IPS-20b (cell line): ENCODE measurements at regions not wholly inside any gene's neighbourhood (a gene's known extent, or its start where the extent isn't known, plus 50 kb on each side); places are given as distances from the start of the nearest gene placed in this dataset.

Experiments used
- H3K27ac ChIP-seq: one replicate; pipeline ENCODE4 v1.5.1; 2013; ENCODE audit warnings: low read length
- H3K27me3 ChIP-seq: 2 replicates; pipeline ENCODE4 v1.6.1; 2013; ENCODE audit warnings: mild to moderate bottlenecking, low read length, inconsistent platforms; ENCODE audit not compliant: insufficient read depth
- H3K36me3 ChIP-seq: 2 replicates; pipeline ENCODE4 v1.6.1; 2013; ENCODE audit warnings: low read depth, mild to moderate bottlenecking, inconsistent platforms, low read length, moderate library complexity; ENCODE audit not compliant: insufficient read depth
- H3K4me1 ChIP-seq: 2 replicates; pipeline ENCODE4 v1.6.1; 2013; ENCODE audit warnings: mild to moderate bottlenecking, control low read depth, inconsistent platforms, low read length, moderate library complexity; ENCODE audit not compliant: insufficient read depth
- H3K4me3 ChIP-seq: 2 replicates; pipeline ENCODE4 v1.5.1; 2013; ENCODE audit warnings: mild to moderate bottlenecking, low read length, inconsistent platforms
- H3K9ac ChIP-seq: 2 replicates; pipeline ENCODE4 v1.6.1; 2013; ENCODE audit warnings: low read depth, mild to moderate bottlenecking, inconsistent platforms, low read length, moderate library complexity
- H3K9me3 ChIP-seq: 2 replicates; pipeline ENCODE4 v1.6.1; 2013; ENCODE audit warnings: mild to moderate bottlenecking, low read depth, low read length, inconsistent platforms; ENCODE audit not compliant: insufficient read depth

- H3K9ac ChIP-seq = no peak overlapping the region
- no peaks in the 10 kb centered on the region for H3K27me3 ChIP-seq
- no peaks in the 10 kb centered on the region for H3K36me3 ChIP-seq
- no peak overlapping the region for H3K4me3 ChIP-seq
- peaks cover 15% of the 10 kb centered on the region; the same call in 1 of the 2 replicates for H3K4me1 ChIP-seq
- no peaks in the 10 kb centered on the region for H3K9me3 ChIP-seq
- H3K27ac ChIP-seq = no peak overlapping the region
Measured at GRCh38 chr2:42962508-42962953, 170.1 kb upstream of the HAAO start.

- H3K4me1 ChIP-seq = peaks cover 18% of the 10 kb centered on the region; the same call in 1 of the 2 replicates
- H3K27ac ChIP-seq = no peak overlapping the region
- H3K9me3 ChIP-seq = no peaks in the 10 kb centered on the region
- H3K9ac ChIP-seq = no peak overlapping the region
- no peaks in the 10 kb centered on the region for H3K27me3 ChIP-seq
- no peaks in the 10 kb centered on the region for H3K36me3 ChIP-seq
- H3K4me3 ChIP-seq = no peak overlapping the region
Measured at GRCh38 chr2:42961961-42962360, 169.6 kb upstream of the HAAO start.

GRCh38 chr2:42961385-42961811, 169.0 kb upstream of the HAAO start:
- Histone ChIP-seq H3K4me1 (peaks cover 18% of the 10 kb centered on the region; the same call in 1 of the 2 replicates), H3K27me3 (no peaks in the 10 kb centered on the region), H3K9me3 (no peaks in the 10 kb centered on the region), H3K9ac (no peak overlapping the region), H3K36me3 (no peaks in the 10 kb centered on the region), H3K4me3 (no peak overlapping the region), H3K27ac (no peak overlapping the region)

- Histone ChIP-seq H3K36me3 (no peaks in the 10 kb centered on the region), H3K4me3 (no peak overlapping the region), H3K9me3 (no peaks in the 10 kb centered on the region), H3K27ac (no peak overlapping the region), H3K27me3 (no peaks in the 10 kb centered on the region), H3K9ac (no peak overlapping the region), H3K4me1 (peaks cover 18% of the 10 kb centered on the region; the same call in 1 of the 2 replicates)
Measured at GRCh38 chr2:42960842-42961180, 168.4 kb upstream of the HAAO start.

GRCh38 chr2:42960002-42960841, 167.8 kb upstream of the HAAO start:
- no peaks in the 10 kb centered on the region for H3K9me3 ChIP-seq
- H3K27ac ChIP-seq = no peak overlapping the region
- no peaks in the 10 kb centered on the region for H3K27me3 ChIP-seq
- no peak overlapping the region for H3K9ac ChIP-seq
- no peak overlapping the region for H3K4me3 ChIP-seq
- peaks cover 18% of the 10 kb centered on the region; the same call in 1 of the 2 replicates for H3K4me1 ChIP-seq
- no peaks in the 10 kb centered on the region for H3K36me3 ChIP-seq

GRCh38 chr2:42959234-42960001, 167.0 kb upstream of the HAAO start:
- no peaks in the 10 kb centered on the region for H3K27me3 ChIP-seq
- no peaks in the 10 kb centered on the region for H3K9me3 ChIP-seq
- no peaks in the 10 kb centered on the region for H3K36me3 ChIP-seq
- peaks cover 18% of the 10 kb centered on the region; the same call in 1 of the 2 replicates for H3K4me1 ChIP-seq
- H3K27ac ChIP-seq = no peak overlapping the region
- no peak overlapping the region for H3K9ac ChIP-seq
- H3K4me3 ChIP-seq = no peak overlapping the region

GRCh38 chr2:42958741-42959233, 166.4 kb upstream of the HAAO start:
- Histone ChIP-seq H3K4me3 (no peak overlapping the region), H3K36me3 (no peaks in the 10 kb centered on the region), H3K4me1 (peaks cover 18% of the 10 kb centered on the region; the same call in 1 of the 2 replicates), H3K27ac (no peak overlapping the region), H3K9me3 (no peaks in the 10 kb centered on the region), H3K27me3 (no peaks in the 10 kb centered on the region), H3K9ac (no peak overlapping the region)

GRCh38 chr2:42957861-42958301, 165.5 kb upstream of the HAAO start:
- no peak overlapping the region for H3K9ac ChIP-seq
- H3K9me3 ChIP-seq = no peaks in the 10 kb centered on the region
- no peak overlapping the region for H3K27ac ChIP-seq
- no peaks in the 10 kb centered on the region for H3K36me3 ChIP-seq
- no peak overlapping the region for H3K4me3 ChIP-seq
- peaks cover 18% of the 10 kb centered on the region; the same call in 1 of the 2 replicates for H3K4me1 ChIP-seq
- H3K27me3 ChIP-seq = no peaks in the 10 kb centered on the region

- H3K9ac ChIP-seq = no peak overlapping the region
- H3K27me3 ChIP-seq = no peaks in the 10 kb centered on the region
- no peaks in the 10 kb centered on the region for H3K9me3 ChIP-seq
- H3K27ac ChIP-seq = no peak overlapping the region
- H3K4me3 ChIP-seq = no peak overlapping the region
- H3K4me1 ChIP-seq = peaks cover 17% of the 10 kb centered on the region; the same call in 1 of the 2 replicates
- no peaks in the 10 kb centered on the region for H3K36me3 ChIP-seq
Measured at GRCh38 chr2:42957109-42957860, 164.9 kb upstream of the HAAO start.

GRCh38 chr2:42954227-42954962, 162.0 kb upstream of the HAAO start:
- Histone ChIP-seq H3K4me1 (peaks cover 11% of the 10 kb centered on the region; the same call in 1 of the 2 replicates), H3K36me3 (no peaks in the 10 kb centered on the region)

More at GRCh38 chr2:42954227-42954962, 162.0 kb upstream of the HAAO start:
- Histone ChIP-seq H3K27me3 (no peaks in the 10 kb centered on the region), H3K9ac (no peak overlapping the region), H3K27ac (no peak overlapping the region), H3K4me3 (no peak overlapping the region), H3K9me3 (no peaks in the 10 kb centered on the region)
